Kidney epithelial cell (primary cell): ENCODE measurements at regions not wholly inside any gene's neighbourhood (a gene's known extent, or its start where the extent isn't known, plus 50 kb on each side); places are given as distances from the start of the nearest gene placed in this dataset.

Experiments
- DNase-seq: peaks from one replicate; pipeline ENCODE4 v3.0.0-alpha.2; 2010; ENCODE audit warnings: low read depth
- H3K27me3 ChIP-seq: 2 replicates; pipeline ENCODE4 v1.6.0; 2011; ENCODE audit warnings: low read length; ENCODE audit not compliant: control insufficient read depth, insufficient read depth
- H3K36me3 ChIP-seq: 2 replicates; pipeline ENCODE4 v1.5.1; 2011; ENCODE audit warnings: low read length; ENCODE audit not compliant: control insufficient read depth, insufficient read depth
- H3K4me3 ChIP-seq: 2 replicates; pipeline ENCODE4 v1.5.1; 2011; ENCODE audit warnings: low read depth, mild to moderate bottlenecking, control low read depth, low read length
- CTCF ChIP-seq: IDR thresholded peaks from 2 replicates; pipeline ENCODE4 v1.5.1; 2011; ENCODE audit warnings: mild to moderate bottlenecking, moderate library complexity, low read length, control low read depth, inconsistent platforms; ENCODE audit not compliant: insufficient read depth, poor library complexity, severe bottlenecking

- no peak overlapping the region for H3K4me3 ChIP-seq
- H3K27me3 ChIP-seq = no peaks in the 10 kb centered on the region
- no peak for DNase-seq
- no peak for TF ChIP-seq CTCF
- no peaks in the 10 kb centered on the region for H3K36me3 ChIP-seq
These were observed 237.8 kb upstream of the RBMS1 start for GRCh38 chr2:160731415-160731814.

- Histone ChIP-seq H3K27me3 (no peaks in the 10 kb centered on the region), H3K4me3 (no peak overlapping the region), H3K36me3 (no peaks in the 10 kb centered on the region)
- no peak for DNase-seq
- no peak for TF ChIP-seq CTCF
These were observed 238.2 kb upstream of the RBMS1 start for GRCh38 chr2:160731856-160732255.

GRCh38 chr2:160735696-160736095, 242.1 kb upstream of the RBMS1 start:
- no peak for TF ChIP-seq CTCF
- DNase-seq = no peak
- no peak overlapping the region for H3K4me3 ChIP-seq
- no peaks in the 10 kb centered on the region for H3K36me3 ChIP-seq
- no peaks in the 10 kb centered on the region for H3K27me3 ChIP-seq

- no peaks in the 10 kb centered on the region for H3K36me3 ChIP-seq
- H3K27me3 ChIP-seq = no peaks in the 10 kb centered on the region
- no peak for DNase-seq
- H3K4me3 ChIP-seq = no peak overlapping the region
- TF ChIP-seq CTCF = no peak
These were observed 242.8 kb upstream of the RBMS1 start for GRCh38 chr2:160736148-160737028.

GRCh38 chr2:160737247-160737646, 243.6 kb upstream of the RBMS1 start:
- TF ChIP-seq CTCF = no peak
- Histone ChIP-seq H3K27me3 (no peaks in the 10 kb centered on the region), H3K36me3 (no peaks in the 10 kb centered on the region), H3K4me3 (no peak overlapping the region)
- no peak for DNase-seq

GRCh38 chr2:160741271-160741670, 247.7 kb upstream of the RBMS1 start:
- DNase-seq = no peak
- Histone ChIP-seq H3K36me3 (no peaks in the 10 kb centered on the region), H3K27me3 (no peaks in the 10 kb centered on the region), H3K4me3 (no peak overlapping the region)
- no peak for TF ChIP-seq CTCF
